ENCODE measurements at regions not wholly inside any gene's neighbourhood (a gene's known extent, or its start where the extent isn't known, plus 50 kb on each side); places are given as distances from the start of the nearest gene placed in this dataset.
A peak's percentile ranks its signal among the peaks of the same experiment; 100 is the strongest.

GRCh38 chr2:240351088-240351741 lies 84.2 kb upstream of the GPC1 start:
- no peak overlapping the region for H3K4me3 ChIP-seq (ENCODE audit: low read depth, low read length)
- TF ChIP-seq, protein P1, sequence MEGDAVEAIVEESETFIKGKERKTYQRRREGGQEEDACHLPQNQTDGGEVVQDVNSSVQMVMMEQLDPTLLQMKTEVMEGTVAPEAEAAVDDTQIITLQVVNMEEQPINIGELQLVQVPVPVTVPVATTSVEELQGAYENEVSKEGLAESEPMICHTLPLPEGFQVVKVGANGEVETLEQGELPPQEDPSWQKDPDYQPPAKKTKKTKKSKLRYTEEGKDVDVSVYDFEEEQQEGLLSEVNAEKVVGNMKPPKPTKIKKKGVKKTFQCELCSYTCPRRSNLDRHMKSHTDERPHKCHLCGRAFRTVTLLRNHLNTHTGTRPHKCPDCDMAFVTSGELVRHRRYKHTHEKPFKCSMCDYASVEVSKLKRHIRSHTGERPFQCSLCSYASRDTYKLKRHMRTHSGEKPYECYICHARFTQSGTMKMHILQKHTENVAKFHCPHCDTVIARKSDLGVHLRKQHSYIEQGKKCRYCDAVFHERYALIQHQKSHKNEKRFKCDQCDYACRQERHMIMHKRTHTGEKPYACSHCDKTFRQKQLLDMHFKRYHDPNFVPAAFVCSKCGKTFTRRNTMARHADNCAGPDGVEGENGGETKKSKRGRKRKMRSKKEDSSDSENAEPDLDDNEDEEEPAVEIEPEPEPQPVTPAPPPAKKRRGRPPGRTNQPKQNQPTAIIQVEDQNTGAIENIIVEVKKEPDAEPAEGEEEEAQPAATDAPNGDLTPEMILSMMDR (IDR thresholded peaks at IDR 0.05; ENCODE audit: low read depth, low read length) = no peak
- DNase-seq (ENCODE audit: low read depth, low spot score) = no peak
- in situ Hi-C loops (cut with HindIII; ENCODE audit: low sequenced_read_pairs) = no loop called here

DNA sequence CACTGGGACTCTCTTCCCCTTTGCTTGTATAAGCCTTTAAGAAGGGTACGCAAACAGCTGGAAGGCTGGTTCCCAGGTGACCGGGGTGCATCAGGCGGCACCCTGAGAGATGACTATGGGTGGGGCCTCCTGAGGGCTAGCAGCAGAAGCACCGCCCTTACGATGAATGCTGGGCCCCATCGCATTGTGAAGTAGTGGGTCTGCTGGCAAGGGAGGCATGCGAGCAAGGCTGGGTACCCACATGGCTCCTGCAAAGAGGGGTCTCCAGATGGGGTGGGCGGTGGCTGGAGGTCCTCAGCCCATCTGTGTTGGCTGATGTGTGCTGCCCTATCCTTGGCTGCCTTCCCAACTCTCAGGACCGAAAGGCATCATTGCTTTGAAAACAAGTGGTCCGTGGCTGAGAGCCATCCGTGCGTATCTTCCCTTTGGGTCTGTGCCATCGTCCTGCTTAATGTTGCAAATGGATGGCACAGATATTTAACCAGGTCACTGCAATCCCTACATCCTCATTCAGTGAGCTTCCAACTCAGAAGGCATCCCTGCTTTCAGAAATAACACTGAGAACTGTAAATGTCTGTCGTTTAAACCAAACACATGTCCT lies 83.5 kb upstream of the GPC1 start:
- no peak for DNase-seq (ENCODE audit: low read depth, low spot score)
- no peak overlapping the region for H3K4me3 ChIP-seq (ENCODE audit: low read depth, low read length)
- in situ Hi-C loops (cut with HindIII; ENCODE audit: low sequenced_read_pairs) = no loop called here
- TF ChIP-seq, protein P1 (IDR thresholded peaks at IDR 0.05; ENCODE audit: low read depth, low read length) = no peak

DNA sequence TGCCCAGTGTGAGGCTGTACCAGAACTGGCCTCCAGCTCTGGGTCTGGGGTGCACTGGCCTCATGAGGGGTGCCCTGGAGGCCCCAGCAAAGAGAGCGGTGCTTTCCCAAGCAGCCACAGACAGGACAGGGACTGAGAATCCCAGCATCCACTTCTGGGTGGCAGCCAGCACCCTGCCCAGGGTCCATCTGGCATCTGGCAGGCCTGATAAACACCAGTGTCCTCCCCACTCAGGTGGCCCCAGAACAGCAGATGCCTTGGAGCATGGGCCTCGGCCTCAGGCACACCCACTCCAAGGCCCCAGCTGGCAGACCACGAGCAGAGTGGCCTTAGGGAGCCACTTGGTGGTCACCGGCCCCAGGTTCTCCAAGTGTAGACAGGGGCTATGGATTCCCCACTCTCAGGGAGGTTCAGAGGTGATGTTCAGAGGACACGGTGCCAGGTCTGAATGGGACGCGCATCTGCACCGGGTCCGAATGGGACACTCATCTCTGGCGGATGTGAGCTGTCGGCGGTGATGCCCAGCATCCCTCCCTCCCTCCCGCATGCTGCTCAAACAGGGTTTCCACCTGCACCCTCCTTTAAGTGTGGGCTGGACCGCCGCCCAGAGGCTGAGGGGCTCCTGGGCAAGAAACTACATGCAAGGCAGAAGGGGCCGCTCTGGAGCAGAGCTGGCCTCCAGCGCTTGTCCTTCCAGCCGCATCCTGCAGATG lies 82.2 kb upstream of the GPC1 start:
- in situ Hi-C loops (cut with HindIII; ENCODE audit: low sequenced_read_pairs) = no loop called here
- DNase-seq (ENCODE audit: low read depth, low spot score) = no peak
- H3K4me3 ChIP-seq (ENCODE audit: low read depth, low read length) = no peak overlapping the region

GRCh38 chr2:240353944-240354343 lies 81.5 kb upstream of the GPC1 start:
- TF ChIP-seq, protein P1 (IDR thresholded peaks at IDR 0.05; ENCODE audit: low read depth, low read length) = no peak
- in situ Hi-C loops (cut with HindIII; ENCODE audit: low sequenced_read_pairs) = no loop called here
- H3K4me3 ChIP-seq (ENCODE audit: low read depth, low read length) = no peak overlapping the region
- no peak for DNase-seq (ENCODE audit: low read depth, low spot score)

More for the DNA sequence above, 82.2 kb upstream of the GPC1 start:
- TF ChIP-seq, protein P1 (IDR thresholded peaks at IDR 0.05; ENCODE audit: low read depth, low read length) = no peak

- H3K4me3 ChIP-seq (ENCODE audit: low read depth, low read length) = no peak overlapping the region
- DNase-seq (ENCODE audit: low read depth, low spot score) = peak; percentile 36
- TF ChIP-seq, protein P1 (IDR thresholded peaks at IDR 0.05; ENCODE audit: low read depth, low read length) = no peak
- in situ Hi-C loops (cut with HindIII; ENCODE audit: low sequenced_read_pairs) = no loop called here
Measured at GRCh38 chr2:240355001-240355891, 80.2 kb upstream of the GPC1 start.

DNA sequence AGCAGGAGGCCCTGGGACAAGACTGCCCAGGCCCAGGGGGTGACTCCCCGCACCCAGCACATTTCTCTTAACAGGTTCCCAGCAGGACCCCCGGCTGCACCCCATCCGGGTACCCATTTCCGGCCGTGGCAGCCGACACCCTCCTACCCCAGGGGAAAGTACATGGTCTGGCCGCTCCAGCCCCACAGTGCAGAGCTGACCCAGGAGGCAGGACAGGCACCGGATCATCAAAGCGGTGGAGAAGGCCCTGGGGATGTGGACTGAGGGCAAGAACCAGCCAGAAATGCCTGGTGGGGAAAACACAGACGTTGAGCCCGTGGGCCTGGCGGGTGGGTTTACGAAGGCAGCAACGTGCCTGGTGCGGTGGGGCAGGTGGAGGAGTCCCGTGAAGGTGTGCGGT lies 79.5 kb upstream of the GPC1 start:
- in situ Hi-C loops (cut with HindIII; ENCODE audit: low sequenced_read_pairs) = no loop called here
- DNase-seq (ENCODE audit: low read depth, low spot score) = no peak
- TF ChIP-seq, protein P1 (IDR thresholded peaks at IDR 0.05; ENCODE audit: low read depth, low read length) = no peak
- H3K4me3 ChIP-seq (ENCODE audit: low read depth, low read length) = no peak overlapping the region

All from astrocyte of the spinal cord (primary cell).